Heart left ventricle (tissue), 13 donors: ENCODE measurements at regions not wholly inside any gene's neighbourhood (a gene's known extent, or its start where the extent isn't known, plus 50 kb on each side); places are given as distances from the start of the nearest gene placed in this dataset.

Source experiments
- CTCF ChIP-seq, 12 donors: fragments of 200-600 bp; sonication (generic) in 4 of 12; IDR thresholded peaks; one replicate each; pipeline versions ENCODE4 v1.5.0 to v1.8.0; 2018 to 2022; ENCODE audit warnings: antibody characterized with exemption in 12 of 12, mild to moderate bottlenecking in 5 of 12
- POLR2A ChIP-seq, 2 donors: fragments of 450-650 bp; IDR thresholded peaks; one replicate each; pipeline ENCODE4 v1.6.1; 2017; ENCODE audit warnings: antibody characterized with exemption in 2 of 2, mild to moderate bottlenecking in 2 of 2, moderate library complexity in 2 of 2
- donor health status: ischemic (EF 13 %, LVEDD 7.1; RV severe dilation, severe dysfunction).
- donor health status: DM: no; HTN: yes; CAD: no.
- donor health status: DM: no; HTN: no; CAD: no.
- donor health status: ischemic (EF 25% LVEDD 6.9; RV normal size, moderate dysfunction).
- donor health status: ischemic (EF 25% LVEDD 5.7; RV mildly dilated, moderate dysfunction).
- donor health status: ischemic (EF 35%, LVEDD 5.7; RV mildly dilated, moderate dysfunction).
- donor health status: nonischemic (EF 11% LVEDD 7.7; RV severe dilation, severe dysfunction).
- donor health status: DM: yes; HTN: yes; CAD: no.
- donor health status: PGD.
- donor health status: ischemic (EF 29% LVEDD 5.4; RV normal size, mild dysfunction).
- donor health status: nonischemic (EF 23%, LVEDD 6.1; RV moderate dilation, normal function).

- TF ChIP-seq CTCF (IDR thresholded peaks at IDR 0.05) (no peak), POLR2A (IDR thresholded peaks at IDR 0.05) (no peak)
Observed at GRCh38 chr2:147177071-147177857, 667.6 kb upstream of the ACVR2A start.
